ENCODE measurements at regions not wholly inside any gene's neighbourhood (a gene's known extent, or its start where the extent isn't known, plus 50 kb on each side); places are given as distances from the start of the nearest gene placed in this dataset.

DNA sequence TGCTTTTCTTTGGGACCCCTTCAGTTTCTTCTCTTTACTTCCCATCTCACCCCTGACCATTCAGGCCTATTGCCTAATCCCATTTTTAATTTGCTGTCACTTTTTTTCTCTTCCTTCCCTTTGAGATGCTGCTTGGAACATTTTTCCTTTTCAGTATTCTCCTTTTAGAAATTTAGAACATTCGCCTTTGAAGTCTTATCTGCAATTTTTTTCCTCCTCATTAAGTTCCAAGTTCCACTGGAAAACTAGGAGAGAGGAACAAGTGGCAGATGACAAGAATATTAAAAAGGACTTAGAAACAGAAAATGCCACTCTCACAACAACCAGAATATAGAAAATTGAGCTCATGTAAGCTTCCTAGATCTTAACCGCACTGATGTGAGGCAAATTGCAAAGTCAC, 126.6 kb downstream of the PSMG1 start:
- no peaks in the 10 kb centered on the region for H3K27me3 ChIP-seq (ENCODE audit: control insufficient read depth in 4 of 4, insufficient read depth in 4 of 4, low read length in 3 of 4)
- H3K4me3 ChIP-seq (ENCODE audit: low read depth in 1 of 3, low read length in 3 of 3), result no peak overlapping the region
- 85% methylated on average over 2 of the region's 2 CpGs for WGBS
- no peaks in the 10 kb centered on the region for H3K4me1 ChIP-seq (ENCODE audit: control insufficient read depth in 4 of 4, insufficient read depth in 4 of 4, low read length in 3 of 4)
- H3K9ac ChIP-seq (ENCODE audit: low read depth in 1 of 2, low read length in 2 of 2), result no peak overlapping the region
- no peaks in the 10 kb centered on the region for H3K9me3 ChIP-seq (ENCODE audit: control insufficient read depth in 4 of 4, low read length in 3 of 4)
- no peak overlapping the region for H3K27ac ChIP-seq (ENCODE audit: low read depth in 1 of 2, low read length in 2 of 2)
- DNase-seq (ENCODE audit: low spot score), result no peak
- no peaks in the 10 kb centered on the region for H3K36me3 ChIP-seq (ENCODE audit: control insufficient read depth in 4 of 4, insufficient read depth in 3 of 4, low read depth in 1 of 4, low read length in 3 of 4)
- no peak for TF ChIP-seq HNF4G (IDR thresholded peaks at IDR 0.05)

- Histone ChIP-seq H3K27ac (ENCODE audit: low read depth in 1 of 2, low read length in 2 of 2) (no peak overlapping the region), H3K36me3 (ENCODE audit: control insufficient read depth in 4 of 4, insufficient read depth in 3 of 4, low read depth in 1 of 4, low read length in 3 of 4) (no peaks in the 10 kb centered on the region), H3K9ac (ENCODE audit: low read depth in 1 of 2, low read length in 2 of 2) (no peak overlapping the region), H3K9me3 (ENCODE audit: control insufficient read depth in 4 of 4, low read length in 3 of 4) (no peaks in the 10 kb centered on the region), H3K4me3 (ENCODE audit: low read depth in 1 of 3, low read length in 3 of 3) (no peak overlapping the region), H3K27me3 (ENCODE audit: control insufficient read depth in 4 of 4, insufficient read depth in 4 of 4, low read length in 3 of 4) (no peaks in the 10 kb centered on the region), H3K4me1 (ENCODE audit: control insufficient read depth in 4 of 4, insufficient read depth in 4 of 4, low read length in 3 of 4) (no peaks in the 10 kb centered on the region)
- no peak for DNase-seq (ENCODE audit: low spot score)
- WGBS, result 82% methylated on average over 6 of the region's 6 CpGs
- TF ChIP-seq, protein P1, sequence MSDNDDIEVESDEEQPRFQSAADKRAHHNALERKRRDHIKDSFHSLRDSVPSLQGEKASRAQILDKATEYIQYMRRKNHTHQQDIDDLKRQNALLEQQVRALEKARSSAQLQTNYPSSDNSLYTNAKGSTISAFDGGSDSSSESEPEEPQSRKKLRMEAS (IDR thresholded peaks at IDR 0.05), result no peak
- TF ChIP-seq FOXA1 (IDR thresholded peaks at IDR 0.05), result no peak
- TF ChIP-seq JUND (IDR thresholded peaks at IDR 0.05), result no peak
- TF ChIP-seq, protein P2, sequence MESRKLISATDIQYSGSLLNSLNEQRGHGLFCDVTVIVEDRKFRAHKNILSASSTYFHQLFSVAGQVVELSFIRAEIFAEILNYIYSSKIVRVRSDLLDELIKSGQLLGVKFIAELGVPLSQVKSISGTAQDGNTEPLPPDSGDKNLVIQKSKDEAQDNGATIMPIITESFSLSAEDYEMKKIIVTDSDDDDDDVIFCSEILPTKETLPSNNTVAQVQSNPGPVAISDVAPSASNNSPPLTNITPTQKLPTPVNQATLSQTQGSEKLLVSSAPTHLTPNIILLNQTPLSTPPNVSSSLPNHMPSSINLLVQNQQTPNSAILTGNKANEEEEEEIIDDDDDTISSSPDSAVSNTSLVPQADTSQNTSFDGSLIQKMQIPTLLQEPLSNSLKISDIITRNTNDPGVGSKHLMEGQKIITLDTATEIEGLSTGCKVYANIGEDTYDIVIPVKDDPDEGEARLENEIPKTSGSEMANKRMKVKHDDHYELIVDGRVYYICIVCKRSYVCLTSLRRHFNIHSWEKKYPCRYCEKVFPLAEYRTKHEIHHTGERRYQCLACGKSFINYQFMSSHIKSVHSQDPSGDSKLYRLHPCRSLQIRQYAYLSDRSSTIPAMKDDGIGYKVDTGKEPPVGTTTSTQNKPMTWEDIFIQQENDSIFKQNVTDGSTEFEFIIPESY (IDR thresholded peaks at IDR 0.05), result no peak
- TF ChIP-seq, protein P3, sequence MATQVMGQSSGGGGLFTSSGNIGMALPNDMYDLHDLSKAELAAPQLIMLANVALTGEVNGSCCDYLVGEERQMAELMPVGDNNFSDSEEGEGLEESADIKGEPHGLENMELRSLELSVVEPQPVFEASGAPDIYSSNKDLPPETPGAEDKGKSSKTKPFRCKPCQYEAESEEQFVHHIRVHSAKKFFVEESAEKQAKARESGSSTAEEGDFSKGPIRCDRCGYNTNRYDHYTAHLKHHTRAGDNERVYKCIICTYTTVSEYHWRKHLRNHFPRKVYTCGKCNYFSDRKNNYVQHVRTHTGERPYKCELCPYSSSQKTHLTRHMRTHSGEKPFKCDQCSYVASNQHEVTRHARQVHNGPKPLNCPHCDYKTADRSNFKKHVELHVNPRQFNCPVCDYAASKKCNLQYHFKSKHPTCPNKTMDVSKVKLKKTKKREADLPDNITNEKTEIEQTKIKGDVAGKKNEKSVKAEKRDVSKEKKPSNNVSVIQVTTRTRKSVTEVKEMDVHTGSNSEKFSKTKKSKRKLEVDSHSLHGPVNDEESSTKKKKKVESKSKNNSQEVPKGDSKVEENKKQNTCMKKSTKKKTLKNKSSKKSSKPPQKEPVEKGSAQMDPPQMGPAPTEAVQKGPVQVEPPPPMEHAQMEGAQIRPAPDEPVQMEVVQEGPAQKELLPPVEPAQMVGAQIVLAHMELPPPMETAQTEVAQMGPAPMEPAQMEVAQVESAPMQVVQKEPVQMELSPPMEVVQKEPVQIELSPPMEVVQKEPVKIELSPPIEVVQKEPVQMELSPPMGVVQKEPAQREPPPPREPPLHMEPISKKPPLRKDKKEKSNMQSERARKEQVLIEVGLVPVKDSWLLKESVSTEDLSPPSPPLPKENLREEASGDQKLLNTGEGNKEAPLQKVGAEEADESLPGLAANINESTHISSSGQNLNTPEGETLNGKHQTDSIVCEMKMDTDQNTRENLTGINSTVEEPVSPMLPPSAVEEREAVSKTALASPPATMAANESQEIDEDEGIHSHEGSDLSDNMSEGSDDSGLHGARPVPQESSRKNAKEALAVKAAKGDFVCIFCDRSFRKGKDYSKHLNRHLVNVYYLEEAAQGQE (IDR thresholded peaks at IDR 0.05), result no peak
- TF ChIP-seq, protein P4, sequence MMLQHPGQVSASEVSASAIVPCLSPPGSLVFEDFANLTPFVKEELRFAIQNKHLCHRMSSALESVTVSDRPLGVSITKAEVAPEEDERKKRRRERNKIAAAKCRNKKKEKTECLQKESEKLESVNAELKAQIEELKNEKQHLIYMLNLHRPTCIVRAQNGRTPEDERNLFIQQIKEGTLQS (IDR thresholded peaks at IDR 0.05), result no peak
- no peak for TF ChIP-seq HNF4A (conservative IDR thresholded peaks at IDR 0.05)
These were observed 128.0 kb downstream of the PSMG1 start for GRCh38 chr21:39055167-39055767.

DNA sequence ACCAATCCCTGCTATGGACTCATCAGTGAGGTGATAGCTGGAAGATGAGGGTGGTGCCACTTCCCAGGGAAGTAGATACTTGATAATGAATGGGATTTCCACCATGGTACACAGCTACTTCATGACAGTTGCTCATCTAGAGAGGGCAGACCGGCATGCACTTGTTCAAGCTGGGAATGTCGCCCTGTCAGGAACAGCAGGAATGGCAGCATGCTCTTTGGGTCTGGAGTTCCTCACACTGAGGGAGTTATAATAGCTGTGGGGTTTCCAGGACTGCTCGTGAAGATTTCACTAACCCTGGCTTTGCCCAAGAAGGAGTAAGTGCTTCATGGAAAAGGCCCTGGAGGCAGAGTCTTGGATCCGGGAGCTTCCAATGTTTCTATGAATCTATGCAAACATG, 129.2 kb downstream of the PSMG1 start:
- H3K4me1 ChIP-seq (ENCODE audit: control insufficient read depth in 4 of 4, insufficient read depth in 4 of 4, low read length in 3 of 4), result no peaks in the 10 kb centered on the region
- no peaks in the 10 kb centered on the region for H3K36me3 ChIP-seq (ENCODE audit: control insufficient read depth in 4 of 4, insufficient read depth in 3 of 4, low read depth in 1 of 4, low read length in 3 of 4)
- no peak overlapping the region for H3K4me3 ChIP-seq (ENCODE audit: low read depth in 1 of 3, low read length in 3 of 3)
- no peak for DNase-seq (ENCODE audit: low spot score)
- H3K9ac ChIP-seq (ENCODE audit: low read depth in 1 of 2, low read length in 2 of 2), result no peak overlapping the region
- WGBS, result 94% methylated on average over 4 of the region's 4 CpGs
- H3K27ac ChIP-seq (ENCODE audit: low read depth in 1 of 2, low read length in 2 of 2), result no peak overlapping the region
- H3K27me3 ChIP-seq (ENCODE audit: control insufficient read depth in 4 of 4, insufficient read depth in 4 of 4, low read length in 3 of 4), result no peaks in the 10 kb centered on the region
- no peaks in the 10 kb centered on the region for H3K9me3 ChIP-seq (ENCODE audit: control insufficient read depth in 4 of 4, low read length in 3 of 4)
- no peak for TF ChIP-seq GABPA (IDR thresholded peaks at IDR 0.05 in 1 of 2, conservative IDR thresholded peaks at IDR 0.05 in 1 of 2)
- no peak for TF ChIP-seq HNF4A (conservative IDR thresholded peaks at IDR 0.05)
- TF ChIP-seq RXRA (IDR thresholded peaks at IDR 0.05), result no peak
- TF ChIP-seq YY1 (IDR thresholded peaks at IDR 0.05), result no peak
- TF ChIP-seq SP1 (IDR thresholded peaks at IDR 0.05), result no peak
- no peak for TF ChIP-seq JUND (IDR thresholded peaks at IDR 0.05)
- TF ChIP-seq NR2F2 (IDR thresholded peaks at IDR 0.05), result no peak
- TF ChIP-seq RAD21 (IDR thresholded peaks at IDR 0.05), result no peak
- no peak for TF ChIP-seq FOXA1 (IDR thresholded peaks at IDR 0.05)
- TF ChIP-seq, protein P5, sequence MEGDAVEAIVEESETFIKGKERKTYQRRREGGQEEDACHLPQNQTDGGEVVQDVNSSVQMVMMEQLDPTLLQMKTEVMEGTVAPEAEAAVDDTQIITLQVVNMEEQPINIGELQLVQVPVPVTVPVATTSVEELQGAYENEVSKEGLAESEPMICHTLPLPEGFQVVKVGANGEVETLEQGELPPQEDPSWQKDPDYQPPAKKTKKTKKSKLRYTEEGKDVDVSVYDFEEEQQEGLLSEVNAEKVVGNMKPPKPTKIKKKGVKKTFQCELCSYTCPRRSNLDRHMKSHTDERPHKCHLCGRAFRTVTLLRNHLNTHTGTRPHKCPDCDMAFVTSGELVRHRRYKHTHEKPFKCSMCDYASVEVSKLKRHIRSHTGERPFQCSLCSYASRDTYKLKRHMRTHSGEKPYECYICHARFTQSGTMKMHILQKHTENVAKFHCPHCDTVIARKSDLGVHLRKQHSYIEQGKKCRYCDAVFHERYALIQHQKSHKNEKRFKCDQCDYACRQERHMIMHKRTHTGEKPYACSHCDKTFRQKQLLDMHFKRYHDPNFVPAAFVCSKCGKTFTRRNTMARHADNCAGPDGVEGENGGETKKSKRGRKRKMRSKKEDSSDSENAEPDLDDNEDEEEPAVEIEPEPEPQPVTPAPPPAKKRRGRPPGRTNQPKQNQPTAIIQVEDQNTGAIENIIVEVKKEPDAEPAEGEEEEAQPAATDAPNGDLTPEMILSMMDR (IDR thresholded peaks at IDR 0.05; ENCODE audit: low read depth, low read length, missing input control), result no peak
- no peak for TF ChIP-seq FOXA2 (IDR thresholded peaks at IDR 0.05)
- TF ChIP-seq, protein P2 (IDR thresholded peaks at IDR 0.05), result no peak
- TF ChIP-seq, protein P1 (IDR thresholded peaks at IDR 0.05), result no peak
- no peak for TF ChIP-seq TAF1 (conservative IDR thresholded peaks at IDR 0.05)
- TF ChIP-seq EGR1 (IDR thresholded peaks at IDR 0.05; ENCODE audit: low read depth in 2 of 2), result no peak
